Hematopoietic multipotent progenitor cell (in vitro differentiated cells): ENCODE measurements at regions not wholly inside any gene's neighbourhood (a gene's known extent, or its start where the extent isn't known, plus 50 kb on each side); places are given as distances from the start of the nearest gene placed in this dataset.

Source experiments
- DNase-seq, 3 donors: peaks; one replicate each; pipeline ENCODE4 v3.0.0-alpha.2; 2011 to 2015; ENCODE audit warnings: low read depth in 2 of 3, low spot score in 2 of 3

- DNase-seq = no peak
Measured at GRCh38 chr4:129623233-129623875, 527.4 kb downstream of the C4orf33 start.

GRCh38 chr4:129641179-129641578 is 545.2 kb downstream of the C4orf33 start:
- DNase-seq = peak in 2 of 3 donors; percentile 37 to 68

- DNase-seq = no peak
Measured at GRCh38 chr4:129645461-129645860, 549.5 kb downstream of the C4orf33 start.

GRCh38 chr4:129668092-129668491 is 572.1 kb downstream of the C4orf33 start:
- DNase-seq = no peak

GRCh38 chr4:129672941-129673340 is 577.0 kb downstream of the C4orf33 start:
- no peak for DNase-seq

GRCh38 chr4:129675036-129675435 is 579.1 kb downstream of the C4orf33 start:
- no peak for DNase-seq

GRCh38 chr4:129676934-129677333 is 581.0 kb downstream of the C4orf33 start:
- no peak for DNase-seq

GRCh38 chr4:129682586-129682985 is 586.6 kb downstream of the C4orf33 start:
- no peak for DNase-seq

- DNase-seq = no peak
Measured at GRCh38 chr4:129707949-129708348, 612.0 kb downstream of the C4orf33 start.

GRCh38 chr4:129708784-129709183 is 612.8 kb downstream of the C4orf33 start:
- no peak for DNase-seq

- no peak for DNase-seq
Measured at GRCh38 chr4:129738175-129738574, 642.2 kb downstream of the C4orf33 start.

- no peak for DNase-seq
Measured at GRCh38 chr4:129747756-129748155, 651.8 kb downstream of the C4orf33 start.

GRCh38 chr4:129748991-129749390 is 653.0 kb downstream of the C4orf33 start:
- DNase-seq = no peak

GRCh38 chr4:129751646-129752045 is 655.7 kb downstream of the C4orf33 start:
- no peak for DNase-seq

GRCh38 chr4:129783596-129783995 is 687.6 kb downstream of the C4orf33 start:
- no peak for DNase-seq

- DNase-seq = no peak
Measured at GRCh38 chr4:129788486-129788885, 692.5 kb downstream of the C4orf33 start.

- no peak for DNase-seq
Measured at GRCh38 chr4:129804461-129804981, 708.6 kb downstream of the C4orf33 start.

- no peak for DNase-seq
Measured at GRCh38 chr4:129806986-129807385, 711.0 kb downstream of the C4orf33 start.

- DNase-seq = no peak
Measured at GRCh38 chr4:129808242-129808641, 712.3 kb downstream of the C4orf33 start.

GRCh38 chr4:129821073-129821472 is 725.1 kb downstream of the C4orf33 start:
- no peak for DNase-seq

GRCh38 chr4:129821963-129822362 is 726.0 kb downstream of the C4orf33 start:
- DNase-seq = no peak

- no peak for DNase-seq
Measured at GRCh38 chr4:129822701-129823100, 726.7 kb downstream of the C4orf33 start.

GRCh38 chr4:129823105-129823504 is 727.2 kb downstream of the C4orf33 start:
- DNase-seq = no peak
